Loucy (cell line): ENCODE measurements at regions not wholly inside any gene's neighbourhood (a gene's known extent, or its start where the extent isn't known, plus 50 kb on each side); places are given as distances from the start of the nearest gene placed in this dataset.

Experiments used
- H2AFZ ChIP-seq: fragments of 200-600 bp; sonication (generic); 2 replicates; pipeline ENCODE4 v1.6.0; 2016; ENCODE audit warnings: antibody characterized with exemption, mild to moderate bottlenecking, low read length, moderate library complexity
- H3F3A ChIP-seq: fragments of 200-600 bp; 2 replicates; pipeline ENCODE4 v1.6.0; 2016; ENCODE audit warnings: antibody characterized with exemption, low read depth, mild to moderate bottlenecking
- H3K27me3 ChIP-seq: fragments of 200-600 bp; sonication (generic); 2 replicates; pipeline ENCODE4 v1.6.1; 2014; ENCODE audit warnings: low read length, mild to moderate bottlenecking; ENCODE audit not compliant: insufficient read depth, poor library complexity, severe bottlenecking
- H3K36me3 ChIP-seq: fragments of 200-600 bp; sonication (generic); 2 replicates; pipeline ENCODE4 v1.6.1; 2016; ENCODE audit warnings: low read length; ENCODE audit not compliant: insufficient read depth
- H3K4me1 ChIP-seq: fragments of 200-600 bp; sonication (generic); 2 replicates; pipeline ENCODE4 v1.5.1; 2014; ENCODE audit warnings: low read length, mild to moderate bottlenecking; ENCODE audit not compliant: insufficient read depth, poor library complexity, severe bottlenecking
- H3K4me2 ChIP-seq: fragments of 200-600 bp; sonication (generic); 2 replicates; pipeline ENCODE4 v1.6.0; 2014; ENCODE audit warnings: antibody characterized with exemption, low read length, low read depth, mild to moderate bottlenecking; ENCODE audit not compliant: poor library complexity, severe bottlenecking
- H3K4me3 ChIP-seq: fragments of 200-600 bp; sonication (generic); 2 replicates; pipeline ENCODE4 v1.5.1; 2014; ENCODE audit warnings: low read length, mild to moderate bottlenecking, mixed read lengths; ENCODE audit not compliant: poor library complexity, severe bottlenecking
- H3K79me2 ChIP-seq: fragments of 200-600 bp; sonication (generic); 2 replicates; pipeline ENCODE4 v1.6.1; 2014; ENCODE audit warnings: low read length; ENCODE audit not compliant: insufficient read depth
- H3K9ac ChIP-seq: fragments of 200-600 bp; sonication (generic); 2 replicates; pipeline ENCODE4 v1.6.0; 2014; ENCODE audit warnings: mild to moderate bottlenecking, low read depth, low read length, moderate library complexity; ENCODE audit not compliant: poor library complexity, severe bottlenecking
- H3K9me2 ChIP-seq: fragments of 200-600 bp; sonication (generic); replicated peaks from 2 replicates; pipeline ENCODE4 v1.6.1; 2016; ENCODE audit warnings: low read depth, low read length, mixed read lengths
- H3K9me3 ChIP-seq: fragments of 200-600 bp; sonication (generic); 2 replicates; pipeline ENCODE4 v1.6.1; 2014; ENCODE audit warnings: mild to moderate bottlenecking, antibody characterized with exemption, low read length, low read depth; ENCODE audit not compliant: insufficient read depth
- H4K20me1 ChIP-seq: fragments of 200-600 bp; sonication (generic); 2 replicates; pipeline ENCODE4 v1.6.0; 2014; ENCODE audit warnings: antibody characterized with exemption, low read length, mild to moderate bottlenecking; ENCODE audit not compliant: insufficient read depth, poor library complexity, severe bottlenecking
- CTCF ChIP-seq: fragments of 200-600 bp; sonication (generic); conservative IDR thresholded peaks from 2 replicates; pipeline ENCODE4 v1.5.1; 2014; ENCODE audit warnings: mild to moderate bottlenecking, antibody characterized with exemption, low read length
- EZH2phosphoT487 ChIP-seq: fragments of 200-600 bp; IDR thresholded peaks from 2 replicates; pipeline ENCODE4 v1.6.1; 2018; ENCODE audit warnings: antibody characterized with exemption, mild to moderate bottlenecking, moderate library complexity, borderline replicate concordance

- Histone ChIP-seq H3K27me3 (no peaks in the 10 kb centered on the region), H3K9me2 (no peaks in the 10 kb centered on the region), H3K4me1 (no peaks in the 10 kb centered on the region), H3K4me2 (no peak overlapping the region), H3K36me3 (no peaks in the 10 kb centered on the region), H4K20me1 (no peaks in the 10 kb centered on the region), H3K4me3 (no peak overlapping the region), H3K9ac (no peak overlapping the region), H3K79me2 (no peaks in the 10 kb centered on the region), H3K9me3 (no peaks in the 10 kb centered on the region), H2AFZ (no peak overlapping the region), H3F3A (no peaks in the 10 kb centered on the region)
- TF ChIP-seq CTCF (no peak), EZH2phosphoT487 (no peak)
Measured at GRCh38 chr1:239563681-239564080, 177.3 kb downstream of the CHRM3 start.

- Histone ChIP-seq H3K27me3 (no peaks in the 10 kb centered on the region), H4K20me1 (no peaks in the 10 kb centered on the region), H3K4me1 (no peaks in the 10 kb centered on the region), H3K79me2 (no peaks in the 10 kb centered on the region), H3K9me3 (no peaks in the 10 kb centered on the region), H3K4me2 (no peak overlapping the region), H3F3A (no peaks in the 10 kb centered on the region), H2AFZ (no peak overlapping the region), H3K9ac (no peak overlapping the region), H3K36me3 (no peaks in the 10 kb centered on the region), H3K9me2 (no peaks in the 10 kb centered on the region), H3K4me3 (no peak overlapping the region)
- TF ChIP-seq CTCF (no peak), EZH2phosphoT487 (no peak)
Measured at GRCh38 chr1:239566074-239566473, 179.7 kb downstream of the CHRM3 start.

- no peak overlapping the region for H3K9ac ChIP-seq
- no peak for TF ChIP-seq CTCF
- TF ChIP-seq EZH2phosphoT487: no peak
- no peaks in the 10 kb centered on the region for H3K4me1 ChIP-seq
- no peaks in the 10 kb centered on the region for H3K79me2 ChIP-seq
- no peaks in the 10 kb centered on the region for H4K20me1 ChIP-seq
- H3K9me3 ChIP-seq: no peaks in the 10 kb centered on the region
- no peak overlapping the region for H3K4me3 ChIP-seq
- no peak overlapping the region for H2AFZ ChIP-seq
- H3F3A ChIP-seq: no peaks in the 10 kb centered on the region
- no peaks in the 10 kb centered on the region for H3K9me2 ChIP-seq
- H3K36me3 ChIP-seq: no peaks in the 10 kb centered on the region
- no peak overlapping the region for H3K4me2 ChIP-seq
- no peaks in the 10 kb centered on the region for H3K27me3 ChIP-seq
Measured at GRCh38 chr1:239570878-239571277, 184.5 kb downstream of the CHRM3 start.
